GM12892 (cell line): ENCODE measurements at regions not wholly inside any gene's neighbourhood (a gene's known extent, or its start where the extent isn't known, plus 50 kb on each side); places are given as distances from the start of the nearest gene placed in this dataset.

Experiments used
- DNase-seq: peaks from one replicate; pipeline ENCODE4 v3.0.0; 2011; ENCODE audit not compliant: insufficient read length
- FAIRE-seq: peaks from 2 replicates; lab custom pipeline; 2011; peaks lifted over from hg19 to GRCh38; lab: Jason Lieb, UNC
- POLR2A ChIP-seq: IDR thresholded peaks from 2 replicates; pipeline ENCODE4 v1.6.1; 2011; ENCODE audit warnings: low read depth, low read length, control low read depth
- POLR2AphosphoS5 ChIP-seq: IDR thresholded peaks from 2 replicates; pipeline ENCODE4 v1.6.1; 2011; ENCODE audit warnings: low read depth, low read length, control low read depth
- TAF1 ChIP-seq: IDR thresholded peaks from 2 replicates; pipeline ENCODE4 v1.6.1; 2011; ENCODE audit warnings: low read depth, mild to moderate bottlenecking, control low read depth, low read length, borderline replicate concordance

DNA sequence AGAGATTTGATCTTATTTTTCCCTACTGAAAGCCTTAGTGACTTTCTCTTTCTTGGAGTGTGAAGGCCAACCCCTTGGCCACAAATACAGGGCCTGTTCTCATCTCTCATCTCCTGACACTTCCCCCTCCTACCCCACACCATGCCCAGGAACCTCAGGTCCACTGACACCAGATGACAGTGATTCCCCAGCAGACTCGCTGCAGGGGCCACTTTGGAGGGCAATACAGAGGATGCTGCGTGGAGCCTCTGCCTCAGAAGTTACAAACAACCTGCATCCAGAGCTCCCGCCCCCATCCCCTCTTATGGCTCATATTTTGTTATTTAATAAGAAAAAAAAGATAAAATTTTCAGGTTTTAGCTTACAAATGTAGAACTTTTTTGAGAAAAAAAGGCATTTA, 70.1 kb upstream of the LGALSL start:
- DNase-seq (no peak), FAIRE-seq (no peak)
- TF ChIP-seq POLR2AphosphoS5 (no peak), TAF1 (no peak), POLR2A (no peak)

DNA sequence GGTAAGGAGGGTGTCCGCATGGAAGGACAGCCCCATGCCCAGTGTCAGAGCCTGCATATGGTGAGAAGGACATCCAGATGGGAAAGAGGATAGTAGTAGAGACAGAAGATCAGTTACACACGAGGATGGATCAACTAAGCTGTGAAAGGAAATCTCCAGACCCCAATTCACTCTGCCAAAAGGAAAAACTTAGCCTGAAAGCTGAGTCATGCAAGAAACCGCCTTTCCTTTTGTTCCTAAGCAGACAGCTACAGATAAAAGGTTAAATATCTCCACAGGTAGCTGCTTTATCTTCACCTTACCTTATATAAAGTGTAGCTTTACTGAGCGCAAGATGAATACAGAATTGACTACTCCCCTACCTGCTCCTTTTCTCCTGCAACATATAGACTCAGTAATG, 67.3 kb upstream of the LGALSL start:
- FAIRE-seq = no peak
- no peak for DNase-seq
- TF ChIP-seq TAF1 (no peak), POLR2AphosphoS5 (no peak), POLR2A (no peak)

DNA sequence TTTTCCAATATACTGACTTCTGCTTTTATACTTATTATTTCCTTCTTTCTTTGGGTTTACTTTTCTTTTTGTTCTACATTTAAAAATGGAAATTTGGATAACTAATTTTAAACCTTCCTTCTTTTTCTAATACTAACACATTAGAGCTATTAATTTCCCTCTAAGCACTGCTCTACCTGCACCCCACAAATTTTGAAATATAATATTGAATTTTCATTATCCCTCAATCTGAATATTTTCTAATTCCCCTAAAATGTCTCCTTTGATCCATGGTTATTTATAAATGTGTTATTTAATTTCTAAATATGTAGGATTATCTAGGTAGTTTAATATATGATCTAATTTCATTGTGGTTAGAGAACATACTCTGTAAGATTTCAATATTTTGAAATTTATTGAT, 63.4 kb upstream of the LGALSL start:
- FAIRE-seq = no peak
- no peak for TF ChIP-seq TAF1
- no peak for TF ChIP-seq POLR2AphosphoS5
- TF ChIP-seq POLR2A = no peak
- DNase-seq = no peak

DNA sequence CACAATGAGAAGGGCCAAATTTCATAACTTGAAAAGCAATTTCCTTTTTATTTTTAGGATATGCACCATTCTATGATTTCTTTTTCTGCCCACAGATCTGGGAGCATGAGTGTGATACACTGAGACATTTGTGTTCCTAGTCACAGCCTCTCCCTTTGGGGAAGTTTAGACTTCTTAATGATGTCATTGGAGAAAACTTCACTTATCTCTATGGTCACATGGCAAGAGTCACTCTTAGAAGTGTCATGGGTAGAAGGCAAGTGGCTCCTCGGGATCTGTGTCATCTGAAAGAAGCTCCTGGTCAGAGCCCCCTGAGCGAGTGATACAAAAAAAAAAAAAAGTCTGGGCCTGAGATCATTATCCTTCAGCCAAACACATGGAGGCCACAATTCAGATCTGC, 62.5 kb upstream of the LGALSL start:
- DNase-seq (no peak), FAIRE-seq (no peak)
- TF ChIP-seq TAF1 (no peak), POLR2A (no peak), POLR2AphosphoS5 (no peak)

DNA sequence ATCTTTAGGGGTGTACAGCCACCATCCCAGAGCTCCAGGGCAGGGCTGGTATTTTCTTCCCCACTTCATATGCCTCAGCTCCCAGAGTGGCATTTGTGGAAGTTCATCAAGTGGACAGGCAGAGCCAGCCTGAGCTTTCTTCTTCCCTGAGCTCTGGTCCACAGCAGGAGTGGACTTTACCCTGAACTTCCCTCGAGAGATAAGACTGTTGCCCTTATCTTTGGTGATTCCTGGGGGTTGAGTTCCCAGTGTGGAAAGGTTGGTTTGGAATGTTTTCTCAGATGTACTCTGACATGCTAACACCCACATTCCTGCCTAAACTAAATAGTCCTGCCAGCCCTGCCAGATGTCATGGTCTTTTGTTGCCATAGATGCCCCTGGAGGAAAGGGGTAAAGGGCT, 62.0 kb upstream of the LGALSL start:
- TF ChIP-seq POLR2A = no peak
- TF ChIP-seq POLR2AphosphoS5 = no peak
- TF ChIP-seq TAF1 = no peak
- FAIRE-seq = no peak
- DNase-seq = no peak

DNA sequence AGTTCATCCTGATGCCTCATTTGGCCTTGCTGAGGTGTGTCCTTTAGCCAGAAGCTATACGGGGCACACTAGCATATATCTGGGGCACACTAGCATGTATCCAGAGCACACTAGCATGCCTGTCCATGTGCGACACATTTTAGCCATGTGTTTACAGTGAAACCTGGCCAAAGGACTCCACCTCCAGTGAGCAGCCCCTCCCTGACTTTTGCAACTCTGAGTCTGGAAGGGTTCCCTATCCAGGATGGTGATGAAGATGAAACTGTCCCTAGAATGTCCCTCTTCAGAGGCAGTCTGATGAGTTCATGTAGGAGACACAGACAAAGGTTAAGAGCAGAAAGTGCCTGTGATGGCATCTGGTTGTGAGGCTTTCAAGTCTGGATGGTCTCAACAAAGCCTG, 61.4 kb upstream of the LGALSL start:
- DNase-seq = no peak
- no peak for FAIRE-seq
- TF ChIP-seq POLR2A (no peak), TAF1 (no peak), POLR2AphosphoS5 (no peak)

DNA sequence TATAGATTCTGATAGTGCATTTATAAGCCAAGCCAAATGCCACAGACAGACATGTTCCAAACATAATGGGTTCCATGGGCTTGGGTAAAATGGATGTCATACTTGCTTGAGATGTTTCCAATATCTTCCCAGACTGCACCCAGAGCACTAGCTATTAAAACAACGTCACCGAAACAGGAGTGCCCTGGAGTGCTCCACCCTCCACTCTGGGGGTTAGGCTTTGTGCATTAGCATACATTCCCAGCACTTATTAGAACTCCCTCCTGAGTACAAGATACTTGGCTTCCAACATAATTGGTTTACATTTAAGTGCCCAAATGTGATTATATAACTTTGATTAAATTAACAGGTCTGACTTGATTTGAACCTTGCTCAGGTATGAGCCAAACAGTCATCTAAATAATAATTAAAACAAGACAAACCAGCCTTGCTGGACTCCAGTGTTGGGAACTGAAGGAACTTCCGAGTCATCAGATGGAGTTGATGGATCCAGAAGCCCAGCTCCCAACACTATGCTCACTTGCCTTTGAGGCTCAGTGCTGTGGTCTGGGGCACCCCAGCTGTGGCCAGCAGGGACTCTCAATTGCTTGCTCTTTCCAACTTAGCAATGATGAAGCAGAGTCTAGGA, 60.5 kb upstream of the LGALSL start:
- FAIRE-seq (no peak), DNase-seq (no peak)
- TF ChIP-seq POLR2A = no peak
- TF ChIP-seq POLR2AphosphoS5 = no peak
- no peak for TF ChIP-seq TAF1

DNA sequence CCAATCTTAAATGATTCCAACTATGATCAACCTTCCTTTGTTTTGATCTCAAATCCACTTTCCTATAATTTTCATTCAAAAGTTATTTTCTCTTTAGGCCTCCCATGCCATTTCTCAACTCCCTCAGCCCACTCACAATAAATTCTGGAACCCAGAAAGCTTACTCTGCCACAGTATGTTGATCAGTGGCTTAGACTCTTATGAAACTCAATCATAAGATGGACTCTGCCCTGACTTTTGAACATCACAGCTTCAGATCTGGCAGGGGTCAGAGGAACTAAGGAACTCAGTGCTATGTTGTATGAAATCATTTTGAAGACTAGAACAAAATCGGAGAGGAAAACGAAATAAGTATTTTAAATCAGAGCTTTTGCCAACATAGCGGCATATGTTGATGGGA, 59.8 kb upstream of the LGALSL start:
- no peak for DNase-seq
- TF ChIP-seq POLR2A (no peak), TAF1 (no peak), POLR2AphosphoS5 (no peak)
- no peak for FAIRE-seq

DNA sequence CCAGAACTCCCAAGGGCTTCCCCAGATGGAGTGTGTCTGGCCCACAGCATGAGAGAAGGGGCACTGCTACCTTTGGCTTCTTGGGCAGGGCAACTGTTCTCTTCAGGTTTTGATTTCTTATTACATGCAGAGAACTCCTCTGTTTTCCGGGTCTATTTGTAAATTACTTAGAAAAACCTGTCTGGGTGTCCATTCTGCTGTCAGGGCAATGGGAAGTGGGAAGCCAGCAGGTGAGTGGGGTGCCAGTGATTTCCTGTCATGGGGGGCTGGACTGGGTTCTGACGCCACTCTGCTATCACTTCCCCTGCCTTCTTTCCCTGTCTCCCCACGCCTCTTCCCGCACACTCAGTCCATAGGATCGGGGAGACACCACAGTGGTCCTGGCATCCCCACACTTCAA, 58.0 kb upstream of the LGALSL start:
- no peak for DNase-seq
- TF ChIP-seq TAF1 = no peak
- no peak for TF ChIP-seq POLR2AphosphoS5
- no peak for TF ChIP-seq POLR2A
- FAIRE-seq = no peak

DNA sequence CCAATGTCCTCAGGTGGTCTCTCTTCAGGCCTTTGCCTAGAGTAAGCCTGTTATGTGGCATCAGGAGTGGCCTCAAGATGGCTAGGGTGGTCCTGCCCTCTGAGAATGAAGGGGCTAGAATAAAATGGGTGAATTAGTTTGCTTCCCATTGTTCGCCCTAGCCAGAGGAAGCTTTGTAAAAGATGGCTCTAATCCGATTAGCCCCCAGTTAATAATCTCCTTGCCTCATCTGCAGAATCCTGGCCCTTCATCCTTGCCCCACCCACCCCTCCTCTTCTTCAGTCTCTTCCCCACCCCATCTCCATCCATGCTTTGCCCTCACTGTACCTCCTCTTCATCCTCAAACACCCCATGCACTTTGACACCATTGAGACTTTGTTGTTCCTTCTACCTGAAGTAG, 57.4 kb upstream of the LGALSL start:
- FAIRE-seq = no peak
- no peak for TF ChIP-seq POLR2A
- no peak for TF ChIP-seq TAF1
- no peak for TF ChIP-seq POLR2AphosphoS5
- no peak for DNase-seq

DNA sequence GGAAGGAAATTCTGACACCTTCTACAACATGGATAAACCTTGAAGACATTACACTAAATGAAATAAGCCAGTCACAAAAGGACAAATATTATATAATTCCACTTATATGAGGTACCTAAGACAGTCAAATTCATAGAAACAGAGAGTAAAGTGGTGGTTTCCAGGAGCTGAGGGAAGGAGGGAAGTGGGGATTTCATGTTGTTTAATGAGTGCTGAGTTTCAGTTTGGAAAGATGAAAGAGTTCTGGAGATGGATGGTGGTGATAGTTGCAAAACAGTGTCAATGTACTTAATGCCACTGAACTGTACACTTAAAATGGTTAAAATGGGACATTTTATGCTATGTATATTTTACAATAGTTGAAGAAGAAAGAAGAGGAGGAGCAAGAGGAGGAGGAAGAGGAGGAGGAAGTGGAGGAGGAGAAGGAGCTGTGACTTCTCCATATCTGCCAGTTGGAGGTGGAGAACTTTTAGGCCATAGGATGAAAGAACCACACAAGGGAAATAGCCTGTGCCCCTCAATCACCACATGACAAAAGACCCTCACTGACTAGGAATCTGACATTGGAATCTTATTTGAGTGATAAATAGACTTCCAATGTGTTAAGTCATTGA, 55.3 kb upstream of the LGALSL start:
- FAIRE-seq = no peak

DNA sequence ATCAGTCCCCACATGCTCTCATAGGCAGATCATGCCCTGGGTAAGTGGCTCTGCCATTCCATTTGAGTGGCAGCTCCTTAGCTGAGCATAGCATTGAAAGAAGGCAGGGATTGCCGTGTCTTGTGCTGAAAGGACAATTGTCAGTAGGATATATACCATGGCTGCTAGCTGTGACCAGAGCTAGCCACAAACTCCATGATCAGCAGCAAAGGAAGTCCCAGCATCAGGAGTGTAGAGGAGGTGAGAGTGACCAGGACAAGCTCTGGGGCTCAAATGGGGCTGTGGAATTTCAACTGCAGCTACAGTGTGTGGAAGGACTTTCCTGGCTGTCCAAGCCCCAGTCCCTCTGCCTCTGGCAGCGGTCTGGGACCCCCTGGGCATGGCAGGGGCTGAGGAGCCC, 54.4 kb upstream of the LGALSL start:
- no peak for FAIRE-seq
- DNase-seq = no peak
- TF ChIP-seq POLR2A (no peak), POLR2AphosphoS5 (no peak)

More for the DNA sequence above, 55.3 kb upstream of the LGALSL start:
- no peak for TF ChIP-seq POLR2AphosphoS5
- no peak for TF ChIP-seq TAF1
- TF ChIP-seq POLR2A = no peak
- no peak for DNase-seq
